Gastroesophageal sphincter (tissue), 3 donors: ENCODE measurements at regions not wholly inside any gene's neighbourhood (a gene's known extent, or its start where the extent isn't known, plus 50 kb on each side); places are given as distances from the start of the nearest gene placed in this dataset.

ENCODE experiments used
- EP300 ChIP-seq: sonication (generic); formaldehyde crosslinking; IDR thresholded peaks from one replicate; pipeline ENCODE4 v1.6.1; 2017; ENCODE audit warnings: antibody characterized with exemption, mild to moderate bottlenecking
- POLR2A ChIP-seq, 2 donors: fragments of 450-650 bp; IDR thresholded peaks; one replicate each; pipeline ENCODE4 v1.6.1; 2017; ENCODE audit warnings: antibody characterized with exemption in 2 of 2, mild to moderate bottlenecking in 2 of 2, moderate library complexity in 1 of 2
- POLR2AphosphoS5 ChIP-seq: sonication (generic); formaldehyde crosslinking; IDR thresholded peaks from one replicate; pipeline ENCODE4 v1.6.1; 2017; ENCODE audit warnings: antibody characterized with exemption
- TF ChIP-seq, protein P1 (sequence below), 4 experiments: fragments of 200-600 bp in 2 of 4; fragments of 450-650 bp in 2 of 4; sonication (generic) in 1 of 4; IDR thresholded peaks; one replicate each; pipeline ENCODE4 v1.5.1; 2017 to 2019; ENCODE audit warnings: antibody characterized with exemption in 4 of 4, mild to moderate bottlenecking in 2 of 4, moderate library complexity in 2 of 4

DNA sequence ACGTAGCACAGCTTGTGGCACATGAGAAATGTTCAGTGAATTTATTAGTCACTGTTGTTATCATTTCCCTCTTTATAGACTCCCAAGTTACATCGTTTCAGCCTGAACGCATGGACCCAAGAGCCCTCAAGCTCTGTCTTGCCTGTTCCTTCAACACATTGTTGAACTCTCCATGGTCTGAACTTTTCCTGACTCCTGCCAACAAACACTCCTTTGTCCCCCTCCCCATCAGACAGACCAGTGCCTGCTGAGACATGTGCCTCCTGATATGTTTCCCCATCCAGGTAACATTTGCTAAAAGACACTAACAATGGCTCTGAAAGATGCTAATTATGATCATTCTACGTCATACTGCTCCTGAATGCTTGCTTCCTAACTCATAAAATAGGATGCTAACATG lies 108.7 kb upstream of the NFIA start:
- TF ChIP-seq, protein P1, sequence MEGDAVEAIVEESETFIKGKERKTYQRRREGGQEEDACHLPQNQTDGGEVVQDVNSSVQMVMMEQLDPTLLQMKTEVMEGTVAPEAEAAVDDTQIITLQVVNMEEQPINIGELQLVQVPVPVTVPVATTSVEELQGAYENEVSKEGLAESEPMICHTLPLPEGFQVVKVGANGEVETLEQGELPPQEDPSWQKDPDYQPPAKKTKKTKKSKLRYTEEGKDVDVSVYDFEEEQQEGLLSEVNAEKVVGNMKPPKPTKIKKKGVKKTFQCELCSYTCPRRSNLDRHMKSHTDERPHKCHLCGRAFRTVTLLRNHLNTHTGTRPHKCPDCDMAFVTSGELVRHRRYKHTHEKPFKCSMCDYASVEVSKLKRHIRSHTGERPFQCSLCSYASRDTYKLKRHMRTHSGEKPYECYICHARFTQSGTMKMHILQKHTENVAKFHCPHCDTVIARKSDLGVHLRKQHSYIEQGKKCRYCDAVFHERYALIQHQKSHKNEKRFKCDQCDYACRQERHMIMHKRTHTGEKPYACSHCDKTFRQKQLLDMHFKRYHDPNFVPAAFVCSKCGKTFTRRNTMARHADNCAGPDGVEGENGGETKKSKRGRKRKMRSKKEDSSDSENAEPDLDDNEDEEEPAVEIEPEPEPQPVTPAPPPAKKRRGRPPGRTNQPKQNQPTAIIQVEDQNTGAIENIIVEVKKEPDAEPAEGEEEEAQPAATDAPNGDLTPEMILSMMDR (IDR thresholded peaks at IDR 0.05): no peak
- TF ChIP-seq POLR2AphosphoS5: no peak
- no peak for TF ChIP-seq POLR2A (IDR thresholded peaks at IDR 0.05)
- TF ChIP-seq EP300: no peak
